Middle frontal gyrus (tissue), 1 donor: ENCODE measurements at regions not wholly inside any gene's neighbourhood (a gene's known extent, or its start where the extent isn't known, plus 50 kb on each side); places are given as distances from the start of the nearest gene placed in this dataset.

Experiments used
- DNase-seq: peaks from one replicate; pipeline ENCODE4 v3.0.0-alpha.2; 2015; ENCODE audit warnings: low spot score; ENCODE audit errors: extremely low spot score

- no peak for DNase-seq
Measured at GRCh38 chr9:115604831-115605483, 487.0 kb upstream of the TNC start.

- no peak for DNase-seq
Measured at GRCh38 chr9:115606838-115607237, 488.9 kb upstream of the TNC start.

DNA sequence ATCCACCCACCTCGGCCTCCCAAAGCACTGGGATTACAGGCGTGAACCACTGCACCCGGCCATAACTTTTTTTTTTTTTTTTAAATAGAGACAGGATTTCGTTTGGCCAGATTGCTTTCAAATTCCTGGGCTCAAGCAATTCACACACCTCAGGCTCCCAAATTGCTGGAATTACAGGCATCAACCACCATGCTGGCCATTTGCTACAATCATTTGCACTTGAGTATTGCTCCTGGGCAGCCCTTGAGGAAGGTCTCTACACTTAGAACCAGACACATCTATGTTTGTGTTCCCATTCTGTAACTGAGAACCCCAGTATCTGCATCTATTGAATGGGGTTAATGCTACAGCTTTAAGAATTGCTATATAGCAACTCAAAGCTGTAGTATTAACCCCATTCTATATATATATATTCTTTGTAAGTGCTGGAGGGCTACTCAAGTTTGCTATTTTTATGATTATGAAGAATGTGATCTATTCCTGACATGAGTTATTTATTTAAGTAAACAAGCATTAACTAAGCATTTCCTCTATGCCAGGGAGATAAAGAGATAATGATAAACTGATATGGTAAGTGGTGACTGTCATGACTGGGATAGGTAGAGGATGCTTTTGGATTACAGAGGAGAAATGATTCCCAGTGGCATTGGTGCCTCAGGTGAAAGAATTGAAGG lies 496.5 kb upstream of the TNC start:
- no peak for DNase-seq

- DNase-seq = no peak
Measured at GRCh38 chr9:115615000-115615401, 497.0 kb upstream of the TNC start.

DNA sequence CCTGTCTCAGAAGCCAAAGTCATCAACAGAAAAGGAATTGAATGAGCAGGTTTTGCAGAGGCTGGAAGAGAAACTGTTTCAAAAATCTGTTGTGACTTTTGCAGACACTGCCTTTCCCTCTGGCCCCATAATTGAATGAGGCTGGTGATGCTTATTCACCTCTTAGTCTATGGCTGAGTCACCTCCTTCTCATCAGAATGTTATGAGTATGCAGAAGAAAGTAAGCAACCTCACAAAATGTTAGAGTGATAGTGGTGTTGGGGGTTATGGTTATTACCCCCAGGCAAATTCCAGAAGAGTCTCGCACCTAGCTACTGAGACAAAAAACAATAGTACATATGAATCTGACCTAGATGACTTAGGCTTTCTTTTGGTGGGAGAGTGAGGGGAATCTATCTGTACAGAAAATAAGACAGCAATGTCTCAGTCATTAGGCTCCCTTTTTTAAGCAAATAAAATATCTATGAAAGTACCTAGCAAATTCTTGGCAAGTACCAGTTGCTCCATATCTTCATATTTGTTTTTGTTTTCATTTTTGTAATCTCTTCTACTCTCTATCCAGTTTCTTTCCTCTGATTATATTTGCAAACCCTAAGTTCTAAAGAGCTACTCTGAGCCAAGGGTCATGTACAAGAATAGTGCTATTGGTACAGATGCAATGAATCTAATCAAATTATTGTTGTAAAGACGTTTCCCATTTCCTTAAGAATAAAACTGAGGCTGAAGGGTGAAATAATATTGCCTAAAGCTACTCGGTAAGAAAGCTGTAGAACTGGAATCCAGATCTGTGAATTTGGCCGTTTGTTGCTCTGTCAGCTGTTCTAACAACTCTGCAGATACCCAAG lies 498.1 kb upstream of the TNC start:
- DNase-seq = no peak

DNA sequence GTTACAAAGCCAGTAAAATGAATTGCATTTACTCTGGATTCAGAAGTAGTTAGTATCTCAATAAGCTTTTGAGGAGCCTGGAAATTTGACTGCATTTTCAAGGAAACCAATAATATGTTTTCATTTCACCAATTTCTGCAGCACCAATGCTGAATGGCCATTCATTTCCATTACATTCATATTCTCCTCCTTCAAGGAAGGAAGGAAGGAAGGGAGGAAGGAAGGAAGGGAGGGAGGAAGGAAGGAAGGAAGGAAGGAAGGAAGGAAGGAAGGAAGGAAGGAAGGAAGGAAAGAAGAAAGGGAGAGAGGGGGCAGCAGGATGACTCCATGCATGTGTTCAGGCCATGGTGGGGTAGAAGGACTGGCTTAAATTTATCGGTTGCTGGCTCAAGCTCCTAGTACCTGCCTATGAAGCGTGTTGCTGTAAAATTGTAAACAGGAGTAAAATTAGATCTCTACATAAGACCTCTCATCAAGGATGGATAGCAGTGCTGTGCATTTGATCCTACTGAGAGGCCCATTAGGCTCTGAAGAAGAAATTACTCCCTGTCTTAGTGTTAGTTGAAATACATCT lies 498.8 kb upstream of the TNC start:
- no peak for DNase-seq

GRCh38 chr9:115625251-115625650 lies 507.3 kb upstream of the TNC start:
- no peak for DNase-seq

DNA sequence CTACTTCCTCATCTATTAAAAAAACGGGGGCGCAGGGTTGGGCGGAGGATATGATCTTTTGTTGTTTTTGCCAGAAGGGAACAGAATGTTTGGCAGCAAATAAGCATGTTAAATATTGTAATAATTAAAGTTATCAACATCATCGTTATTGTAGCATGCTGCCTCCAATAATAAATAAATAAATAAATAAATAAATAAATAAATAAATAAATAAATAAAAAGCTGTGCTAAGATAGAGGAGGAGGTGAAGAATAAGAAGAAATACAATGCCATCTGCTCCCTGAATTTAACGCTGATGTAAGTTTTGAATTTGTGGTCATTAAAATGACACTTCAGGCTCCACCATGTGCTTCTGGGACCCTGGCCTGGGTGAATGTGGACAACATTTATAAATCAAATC lies 508.0 kb upstream of the TNC start:
- DNase-seq = no peak

GRCh38 chr9:115627511-115627910 lies 509.6 kb upstream of the TNC start:
- no peak for DNase-seq

- no peak for DNase-seq
Measured at GRCh38 chr9:115628426-115628825, 510.5 kb upstream of the TNC start.

GRCh38 chr9:115629879-115630840 lies 512.2 kb upstream of the TNC start:
- no peak for DNase-seq

- no peak for DNase-seq
Measured at GRCh38 chr9:115632391-115632790, 514.4 kb upstream of the TNC start.

DNA sequence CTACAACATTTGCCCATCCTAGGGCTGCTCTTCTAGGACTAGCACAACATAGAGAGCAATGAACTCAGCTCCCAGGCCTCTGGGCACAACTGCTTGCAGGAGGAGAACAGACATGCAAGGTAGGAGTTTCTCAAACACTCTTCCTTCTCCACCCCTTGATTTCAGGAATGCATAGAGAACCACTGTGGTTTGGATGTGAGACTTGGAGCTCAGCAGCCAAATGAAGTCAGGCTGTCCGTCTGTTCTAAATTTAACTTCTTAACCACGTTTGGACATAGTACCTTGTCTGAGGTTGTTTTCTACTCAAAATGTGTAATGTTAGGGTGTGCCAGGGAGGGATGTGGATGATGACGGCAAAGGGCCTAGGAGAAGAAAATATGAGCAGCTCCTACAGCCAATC lies 515.1 kb upstream of the TNC start:
- DNase-seq = no peak

GRCh38 chr9:115635680-115636383 lies 517.8 kb upstream of the PAPPA start:
- DNase-seq = no peak

- DNase-seq = no peak
Measured at GRCh38 chr9:115636596-115636995, 517.0 kb upstream of the PAPPA start.

GRCh38 chr9:115637661-115638060 lies 515.9 kb upstream of the PAPPA start:
- DNase-seq = no peak

- no peak for DNase-seq
Measured at GRCh38 chr9:115640887-115641286, 512.7 kb upstream of the PAPPA start.

DNA sequence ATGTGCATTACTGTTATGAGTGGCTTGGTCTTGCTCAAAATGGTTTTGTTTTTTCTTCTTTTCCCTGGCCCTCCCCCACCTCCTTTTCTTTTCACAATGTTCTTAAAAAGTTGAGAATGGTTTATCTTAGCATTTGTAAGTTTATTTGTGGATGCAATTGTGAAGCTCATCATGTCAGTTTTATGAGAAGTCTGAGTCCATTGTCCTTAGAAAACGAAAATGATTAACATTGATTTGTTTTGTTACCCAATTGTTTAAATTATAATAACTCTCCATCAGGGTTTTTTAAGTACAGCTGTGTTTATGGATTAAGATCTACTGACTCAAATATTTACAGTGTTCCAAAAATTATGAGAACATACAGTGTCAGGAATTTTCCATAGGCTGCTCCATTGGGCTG lies 511.3 kb upstream of the PAPPA start:
- no peak for DNase-seq

GRCh38 chr9:115643948-115644727 lies 509.5 kb upstream of the PAPPA start:
- DNase-seq = no peak
